GF-D8 (cell line): ENCODE measurements at regions not wholly inside any gene's neighbourhood (a gene's known extent, or its start where the extent isn't known, plus 50 kb on each side); places are given as distances from the start of the nearest gene placed in this dataset.
"Not testable (repeated sequence)": the region's sequence is repeated elsewhere in the genome, so short reads cannot be mapped to it uniquely, and the experiment has no call there.

ENCODE experiments used
- DNase-seq: peaks from one replicate; lab custom pipeline; 2025; lab: John Stamatoyannopoulos, UW

GRCh38 chr20:39986173-39986904 is 702.7 kb downstream of the MAFB start:
- no peak for DNase-seq

GRCh38 chr20:39985271-39985827 is 703.7 kb downstream of the MAFB start:
- DNase-seq = no peak

DNA sequence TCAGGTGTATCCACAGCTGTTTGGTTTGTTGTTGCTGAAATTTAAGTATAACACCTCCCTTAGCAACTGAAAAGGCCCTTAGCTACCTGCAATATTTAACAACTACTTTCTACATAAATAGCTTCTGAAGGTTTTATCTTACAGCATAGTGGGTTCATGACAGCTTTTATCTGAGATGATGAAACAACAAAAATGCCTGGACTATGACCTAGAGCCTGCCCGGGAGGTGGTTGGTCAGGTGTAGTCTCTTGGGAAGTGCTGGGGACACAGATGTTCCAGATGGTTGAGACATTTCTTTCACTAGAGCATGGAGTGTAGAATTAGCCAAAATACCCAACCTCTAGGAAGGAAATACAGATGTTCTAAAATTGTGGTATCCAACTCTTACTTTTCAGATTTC is 705.4 kb downstream of the MAFB start:
- no peak for DNase-seq

GRCh38 chr20:39983183-39983582 is 705.9 kb downstream of the MAFB start:
- no peak for DNase-seq

DNA sequence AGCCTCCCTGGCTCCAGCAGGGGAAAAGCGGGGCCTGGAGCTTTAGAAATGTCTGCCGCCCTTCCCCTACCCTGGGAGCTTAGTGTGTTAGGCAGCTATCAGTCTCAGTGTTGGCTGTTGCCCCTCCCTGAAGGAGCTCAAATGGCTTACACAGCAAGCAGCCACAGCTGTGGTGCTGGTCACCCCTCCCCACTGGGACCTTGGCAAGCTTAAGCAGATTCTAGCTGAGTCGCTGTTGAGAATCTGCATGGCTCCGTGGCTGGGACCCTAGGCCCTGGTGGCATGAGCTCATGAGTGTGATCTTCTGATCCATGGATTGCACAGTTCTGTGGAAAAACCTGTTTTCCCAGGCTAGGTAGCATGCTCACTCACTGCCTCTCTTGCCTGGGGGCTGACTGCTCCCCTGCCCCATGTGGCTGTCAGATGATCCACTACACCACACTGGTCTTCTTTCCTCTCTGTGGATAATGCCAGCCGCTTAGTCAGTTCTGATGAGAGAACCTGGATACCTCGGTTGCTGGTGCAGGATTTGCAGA is 714.0 kb downstream of the MAFB start:
- no peak for DNase-seq

DNA sequence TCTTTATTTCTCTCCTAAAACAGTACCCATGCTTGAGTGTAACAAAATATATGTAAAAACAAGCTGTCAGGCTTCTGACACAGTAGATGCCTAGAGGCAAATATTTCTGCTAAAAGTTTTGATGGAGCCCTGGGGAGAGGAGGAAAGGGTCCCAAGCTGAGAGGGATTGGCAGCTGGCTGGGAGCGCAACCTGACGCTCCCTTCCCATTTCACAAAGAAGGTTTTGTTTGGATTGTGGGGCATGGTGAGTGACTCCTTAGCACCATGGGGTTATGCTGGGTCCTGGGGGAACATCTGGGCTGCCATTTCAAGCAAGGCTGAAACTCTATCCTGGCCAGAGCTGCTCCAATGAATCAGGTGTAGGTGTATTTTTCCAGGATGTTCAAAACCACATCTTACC is 720.5 kb downstream of the MAFB start:
- no peak for DNase-seq

- no peak for DNase-seq
These were observed 721.2 kb downstream of the MAFB start for GRCh38 chr20:39967806-39968205.

GRCh38 chr20:39961637-39962244 is 727.3 kb downstream of the MAFB start:
- DNase-seq = no peak

GRCh38 chr20:39960522-39961428 is 728.3 kb downstream of the MAFB start:
- DNase-seq = no peak

GRCh38 chr20:39957911-39958310 is 731.1 kb downstream of the MAFB start:
- DNase-seq = not testable (repeated sequence)

GRCh38 chr20:39954621-39955020 is 734.4 kb downstream of the MAFB start:
- DNase-seq = no peak

GRCh38 chr20:39946931-39947330 is 742.1 kb downstream of the MAFB start:
- DNase-seq = no peak

GRCh38 chr20:39946053-39946810 is 742.8 kb downstream of the MAFB start:
- DNase-seq = no peak

- DNase-seq = no peak
These were observed 744.2 kb downstream of the MAFB start for GRCh38 chr20:39944861-39945260.

GRCh38 chr20:39943336-39943735 is 745.7 kb downstream of the MAFB start:
- no peak for DNase-seq

- no peak for DNase-seq
These were observed 747.8 kb downstream of the MAFB start for GRCh38 chr20:39941245-39941644.

GRCh38 chr20:39939241-39939865 is 749.7 kb downstream of the MAFB start:
- no peak for DNase-seq

- DNase-seq = no peak
These were observed 752.6 kb downstream of the MAFB start for GRCh38 chr20:39936401-39936800.

DNA sequence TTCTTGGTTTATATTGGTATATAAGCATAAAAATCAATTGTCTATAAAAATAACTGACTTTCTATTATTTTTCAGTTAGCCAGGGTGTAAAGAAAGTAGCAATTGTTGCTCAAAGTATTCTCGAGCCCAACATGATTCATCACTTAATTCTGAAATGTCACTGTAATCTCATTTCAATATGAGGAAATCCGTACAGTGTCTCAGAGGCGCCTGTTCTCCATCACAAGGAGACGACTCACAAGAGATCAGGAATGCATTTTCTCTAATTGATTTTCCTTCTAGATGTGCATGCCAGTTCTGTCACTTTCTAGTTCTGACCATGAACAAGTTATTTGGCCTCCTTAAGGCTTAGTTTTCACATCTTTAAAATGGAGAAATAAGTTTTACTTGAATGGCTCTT is 753.1 kb downstream of the MAFB start:
- DNase-seq = no peak

DNA sequence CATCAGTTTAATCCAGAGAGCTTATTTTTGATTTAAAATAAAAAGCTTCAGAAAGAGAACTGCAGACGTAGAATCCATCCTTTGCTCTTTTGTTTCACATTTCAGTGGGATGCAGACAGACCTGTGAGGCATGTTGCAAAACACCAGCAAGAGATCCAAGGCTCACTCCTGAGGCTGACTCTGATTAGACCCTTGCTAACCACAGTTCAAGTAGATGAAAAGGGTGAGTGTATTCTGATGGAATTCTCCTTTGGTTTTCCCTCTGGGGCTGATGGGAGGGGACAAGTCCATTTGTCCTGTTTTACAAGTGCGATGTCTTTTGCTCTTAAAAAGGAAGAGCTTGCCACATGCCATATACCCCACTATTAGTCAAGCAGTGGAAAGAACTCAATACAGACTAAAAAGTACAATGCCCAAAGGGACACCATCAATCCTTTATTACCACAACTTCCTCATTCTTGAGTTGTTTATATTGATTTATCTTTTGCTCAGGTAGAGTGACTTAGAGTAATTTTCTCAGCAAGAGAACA is 772.7 kb downstream of the MAFB start:
- no peak for DNase-seq

- DNase-seq = no peak
These were observed 775.8 kb downstream of the MAFB start for GRCh38 chr20:39913274-39913673.
